ENCODE measurements at regions not wholly inside any gene's neighbourhood (a gene's known extent, or its start where the extent isn't known, plus 50 kb on each side); places are given as distances from the start of the nearest gene placed in this dataset.

- no peak for DNase-seq
- TF ChIP-seq CTCF (IDR thresholded peaks at IDR 0.05; ENCODE audit: low read depth, low read length) = no peak
- no peaks in the 10 kb centered on the region for H3K36me3 ChIP-seq
- no peaks in the 10 kb centered on the region for H3K27me3 ChIP-seq (ENCODE audit: insufficient read depth, low read depth, severe bottlenecking)
- no peak overlapping the region for H3K4me3 ChIP-seq (ENCODE audit: low read depth, low read length)
- H3K9me3 ChIP-seq (ENCODE audit: severe bottlenecking) = no peaks in the 10 kb centered on the region
- no peak overlapping the region for H3K27ac ChIP-seq
Observed at GRCh38 chr13:84294576-84294975, 412.3 kb upstream of the SLITRK1 start.

GRCh38 chr13:84290386-84290785 lies 408.1 kb upstream of the SLITRK1 start:
- no peaks in the 10 kb centered on the region for H3K9me3 ChIP-seq (ENCODE audit: severe bottlenecking)
- no peak overlapping the region for H3K27ac ChIP-seq
- no peak for TF ChIP-seq CTCF (IDR thresholded peaks at IDR 0.05; ENCODE audit: low read depth, low read length)
- H3K4me3 ChIP-seq (ENCODE audit: low read depth, low read length) = no peak overlapping the region
- no peaks in the 10 kb centered on the region for H3K27me3 ChIP-seq (ENCODE audit: insufficient read depth, low read depth, severe bottlenecking)
- no peak for DNase-seq
- H3K36me3 ChIP-seq = no peaks in the 10 kb centered on the region

GRCh38 chr13:84279166-84279565 lies 396.9 kb upstream of the SLITRK1 start:
- H3K27me3 ChIP-seq (ENCODE audit: insufficient read depth, low read depth, severe bottlenecking) = no peaks in the 10 kb centered on the region
- H3K9me3 ChIP-seq (ENCODE audit: severe bottlenecking) = no peaks in the 10 kb centered on the region
- H3K4me3 ChIP-seq (ENCODE audit: low read depth, low read length) = no peak overlapping the region
- no peak for TF ChIP-seq CTCF (IDR thresholded peaks at IDR 0.05; ENCODE audit: low read depth, low read length)
- H3K27ac ChIP-seq = no peak overlapping the region
- no peak for DNase-seq
- no peaks in the 10 kb centered on the region for H3K36me3 ChIP-seq

GRCh38 chr13:84272877-84273562 lies 390.7 kb upstream of the SLITRK1 start:
- Histone ChIP-seq H3K9me3 (ENCODE audit: severe bottlenecking) (no peaks in the 10 kb centered on the region), H3K27ac (no peak overlapping the region), H3K27me3 (ENCODE audit: insufficient read depth, low read depth, severe bottlenecking) (no peaks in the 10 kb centered on the region), H3K4me3 (ENCODE audit: low read depth, low read length) (no peak overlapping the region), H3K36me3 (no peaks in the 10 kb centered on the region)
- no peak for TF ChIP-seq CTCF (IDR thresholded peaks at IDR 0.05; ENCODE audit: low read depth, low read length)
- no peak for DNase-seq

- Histone ChIP-seq H3K36me3 (no peaks in the 10 kb centered on the region), H3K4me3 (ENCODE audit: low read depth, low read length) (no peak overlapping the region), H3K27ac (no peak overlapping the region), H3K9me3 (ENCODE audit: severe bottlenecking) (no peaks in the 10 kb centered on the region), H3K27me3 (ENCODE audit: insufficient read depth, low read depth, severe bottlenecking) (no peaks in the 10 kb centered on the region)
- DNase-seq = no peak
- no peak for TF ChIP-seq CTCF (IDR thresholded peaks at IDR 0.05; ENCODE audit: low read depth, low read length)
Observed at GRCh38 chr13:84265257-84265764, 383.0 kb upstream of the SLITRK1 start.
